Prostate gland (tissue), 2 donors: ENCODE measurements at regions not wholly inside any gene's neighbourhood (a gene's known extent, or its start where the extent isn't known, plus 50 kb on each side); places are given as distances from the start of the nearest gene placed in this dataset.

Experiments
- DNase-seq: peaks from one replicate; pipeline ENCODE4 v3.0.0-alpha.2; 2019; ENCODE audit warnings: low spot score
- H3K27ac ChIP-seq, 2 donors: fragments of 200-600 bp; sonication (generic); 2 replicates each; pipeline ENCODE4 v1.5.1; 2017 to 2019
- H3K27me3 ChIP-seq: fragments of 200-600 bp; sonication (generic); replicated peaks from 2 replicates; pipeline ENCODE4 v1.5.1; 2019; ENCODE audit not compliant: insufficient read depth
- H3K36me3 ChIP-seq, 2 donors: fragments of 200-600 bp; sonication (generic); 1 replicate in 1 of 2; 2 replicates in 1 of 2; pipeline versions ENCODE4 v1.5.1 to v1.8.1; 2017 to 2019
- H3K4me1 ChIP-seq: fragments of 200-600 bp; sonication (generic); replicated peaks from 2 replicates; pipeline ENCODE4 v1.5.1; 2019
- H3K4me3 ChIP-seq, 2 donors: fragments of 200-600 bp; sonication (generic); 2 replicates each; pipeline ENCODE4 v1.5.1; 2017 to 2019
- H3K9me3 ChIP-seq: fragments of 200-600 bp; sonication (generic); 2 replicates; pipeline ENCODE4 v1.5.1; 2017
- CTCF ChIP-seq, 4 experiments: fragments of 200-600 bp in 2 of 4; fragments of 450-650 bp in 2 of 4; sonication (generic) in 2 of 4; IDR thresholded peaks; 1 replicate in 3 of 4; 2 replicates in 1 of 4; pipeline ENCODE4 v1.5.1; 2016 to 2019; ENCODE audit warnings: antibody characterized with exemption in 4 of 4, mild to moderate bottlenecking in 2 of 4, moderate library complexity in 2 of 4
- POLR2A ChIP-seq: fragments of 450-650 bp; IDR thresholded peaks from one replicate; pipeline ENCODE4 v1.6.1; 2016; ENCODE audit warnings: antibody characterized with exemption, mild to moderate bottlenecking
- POLR2AphosphoS5 ChIP-seq: sonication (generic); formaldehyde crosslinking; IDR thresholded peaks from one replicate; pipeline ENCODE4 v1.6.1; 2017; ENCODE audit warnings: antibody characterized with exemption
- WGBS: methylation state at CpG from one replicate; pipeline ENCODE4 v1.1.5; 2018; 5-methylcytosine and 5-hydroxymethylcytosine counted together
- intact Hi-C: fragments of 100-400 bp; cut with DNase I; formaldehyde crosslinking; loops from one replicate; pipeline ENCODE4 v1.14.2; 2022

- H3K9me3 ChIP-seq = no peaks in the 10 kb centered on the region
- H3K4me3 ChIP-seq = no peak overlapping the region
- TF ChIP-seq CTCF (IDR thresholded peaks at IDR 0.05) = no peak
- TF ChIP-seq POLR2A = no peak
- no peak for TF ChIP-seq POLR2AphosphoS5
- no peak overlapping the region for H3K27ac ChIP-seq
- H3K36me3 ChIP-seq = no peaks in the 10 kb centered on the region
- no peaks in the 10 kb centered on the region for H3K27me3 ChIP-seq
- intact Hi-C loops = no loop called here
- 93% methylated on average over 8 of the region's 8 CpGs for WGBS
- H3K4me1 ChIP-seq = no peaks in the 10 kb centered on the region
- no peak for DNase-seq
Observed at GRCh38 chr2:238635647-238636051, 208.9 kb downstream of the ASB1 start.

DNA sequence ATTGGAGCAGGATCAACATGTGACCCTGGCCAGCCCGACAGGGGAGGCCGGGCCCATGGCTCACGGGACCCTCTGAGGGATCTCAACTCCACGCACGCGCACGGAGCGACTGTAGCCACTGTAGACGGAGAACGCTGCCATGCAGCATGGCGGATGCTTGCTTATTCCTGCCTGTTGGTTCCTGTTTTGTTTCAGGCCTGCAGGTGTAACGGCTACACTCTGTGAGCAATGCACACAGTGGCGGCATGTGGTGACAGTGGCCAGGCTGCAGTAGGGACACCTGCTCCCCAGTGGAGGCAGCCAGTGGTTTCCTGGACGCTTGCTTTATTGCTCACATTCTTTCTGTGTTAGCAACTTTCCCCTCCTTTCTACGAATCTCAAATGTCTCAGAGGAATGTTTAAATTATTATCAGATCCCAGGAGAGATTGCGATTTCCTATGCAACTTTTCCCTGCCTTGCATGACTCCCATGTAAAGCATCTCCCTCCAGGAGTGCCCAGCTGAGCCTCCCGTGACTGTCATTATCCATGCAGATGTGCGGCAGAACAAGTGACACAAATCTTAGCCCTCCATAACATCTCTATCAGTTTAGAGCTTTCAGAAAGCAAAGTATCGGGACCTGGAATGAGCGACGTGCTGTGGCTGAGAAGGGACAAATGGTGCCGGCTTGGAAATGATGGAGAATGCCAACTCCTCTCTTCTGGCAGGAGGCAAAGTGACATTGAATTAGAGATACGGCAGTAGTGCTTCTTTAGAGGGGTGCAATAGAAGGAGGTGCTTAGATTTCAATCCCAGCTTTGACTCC, 209.7 kb downstream of the ASB1 start:
- WGBS = 83% methylated on average over 23 of the region's 23 CpGs
- Histone ChIP-seq H3K27me3 (no peaks in the 10 kb centered on the region), H3K36me3 (no peaks in the 10 kb centered on the region), H3K4me1 (no peaks in the 10 kb centered on the region), H3K9me3 (no peaks in the 10 kb centered on the region), H3K27ac (no peak overlapping the region), H3K4me3 (no peak overlapping the region)
- no peak for DNase-seq
- intact Hi-C loops = no loop called here
- TF ChIP-seq POLR2AphosphoS5 = no peak
- TF ChIP-seq CTCF (IDR thresholded peaks at IDR 0.05) = no peak
- TF ChIP-seq POLR2A = no peak

GRCh38 chr2:238638100-238638981, 209.5 kb upstream of the TWIST2 start:
- intact Hi-C loops = no loop called here
- no peak overlapping the region for H3K27ac ChIP-seq
- 88% methylated on average over 20 of the region's 20 CpGs for WGBS
- H3K4me1 ChIP-seq = no peaks in the 10 kb centered on the region
- no peak for DNase-seq
- TF ChIP-seq POLR2A (no peak), CTCF (IDR thresholded peaks at IDR 0.05) (no peak), POLR2AphosphoS5 (no peak)
- H3K9me3 ChIP-seq = no peaks in the 10 kb centered on the region
- H3K4me3 ChIP-seq = no peak overlapping the region
- no peaks in the 10 kb centered on the region for H3K27me3 ChIP-seq
- no peaks in the 10 kb centered on the region for H3K36me3 ChIP-seq

- WGBS = 61% methylated on average over 17 of the region's 17 CpGs
- no peak overlapping the region for H3K4me3 ChIP-seq
- DNase-seq = no peak
- H3K27me3 ChIP-seq = no peaks in the 10 kb centered on the region
- no peak overlapping the region for H3K27ac ChIP-seq
- intact Hi-C loops = no loop called here
- H3K9me3 ChIP-seq = no peaks in the 10 kb centered on the region
- no peaks in the 10 kb centered on the region for H3K36me3 ChIP-seq
- TF ChIP-seq POLR2A (no peak), CTCF (IDR thresholded peaks at IDR 0.05) (no peak), POLR2AphosphoS5 (no peak)
- no peaks in the 10 kb centered on the region for H3K4me1 ChIP-seq
Observed at GRCh38 chr2:238638982-238639628, 208.8 kb upstream of the TWIST2 start.
